ENCODE measurements at regions not wholly inside any gene's neighbourhood (a gene's known extent, or its start where the extent isn't known, plus 50 kb on each side); places are given as distances from the start of the nearest gene placed in this dataset.

DNA sequence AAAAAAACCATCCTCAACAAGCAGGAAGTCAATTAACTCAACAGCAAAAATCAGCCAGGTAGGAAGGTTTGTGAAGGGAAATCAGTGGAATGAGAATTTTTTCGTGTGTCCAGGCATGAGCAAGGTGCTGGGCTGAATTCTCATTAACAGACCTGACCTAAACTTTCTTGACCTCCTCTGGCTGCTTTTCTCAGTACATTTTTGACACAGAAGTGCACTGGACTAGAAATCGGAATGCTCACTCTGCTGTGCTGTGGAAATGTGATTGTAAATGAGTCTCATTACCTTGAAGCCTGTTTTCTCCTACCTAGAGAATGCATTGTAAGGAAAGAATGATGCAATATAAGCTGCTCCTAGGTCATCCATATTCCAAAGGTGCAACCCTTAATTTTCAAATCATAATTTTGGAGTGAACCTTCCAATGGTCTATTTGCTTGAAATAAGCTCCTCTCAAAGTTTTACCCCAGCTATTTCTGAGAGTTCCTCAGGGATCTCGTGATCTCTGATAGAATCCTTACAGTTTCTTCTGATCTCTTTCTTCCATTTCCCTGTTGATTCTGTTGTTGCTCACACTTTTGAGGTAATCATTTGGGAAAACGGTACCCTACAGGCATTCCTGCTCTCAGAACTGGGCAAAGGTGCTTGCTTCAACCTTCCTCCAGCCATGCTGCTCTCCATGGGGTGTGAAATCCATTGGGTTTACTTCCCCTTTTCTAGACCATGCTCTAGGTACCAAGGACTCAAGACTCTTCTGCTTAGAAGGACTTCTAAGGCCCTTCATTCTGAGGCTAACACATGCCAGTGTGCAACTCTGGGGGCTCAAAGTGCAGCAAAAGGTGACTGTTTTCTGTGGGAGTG lies 104.9 kb upstream of the ITPRID2 start:
- TF ChIP-seq, protein P1, sequence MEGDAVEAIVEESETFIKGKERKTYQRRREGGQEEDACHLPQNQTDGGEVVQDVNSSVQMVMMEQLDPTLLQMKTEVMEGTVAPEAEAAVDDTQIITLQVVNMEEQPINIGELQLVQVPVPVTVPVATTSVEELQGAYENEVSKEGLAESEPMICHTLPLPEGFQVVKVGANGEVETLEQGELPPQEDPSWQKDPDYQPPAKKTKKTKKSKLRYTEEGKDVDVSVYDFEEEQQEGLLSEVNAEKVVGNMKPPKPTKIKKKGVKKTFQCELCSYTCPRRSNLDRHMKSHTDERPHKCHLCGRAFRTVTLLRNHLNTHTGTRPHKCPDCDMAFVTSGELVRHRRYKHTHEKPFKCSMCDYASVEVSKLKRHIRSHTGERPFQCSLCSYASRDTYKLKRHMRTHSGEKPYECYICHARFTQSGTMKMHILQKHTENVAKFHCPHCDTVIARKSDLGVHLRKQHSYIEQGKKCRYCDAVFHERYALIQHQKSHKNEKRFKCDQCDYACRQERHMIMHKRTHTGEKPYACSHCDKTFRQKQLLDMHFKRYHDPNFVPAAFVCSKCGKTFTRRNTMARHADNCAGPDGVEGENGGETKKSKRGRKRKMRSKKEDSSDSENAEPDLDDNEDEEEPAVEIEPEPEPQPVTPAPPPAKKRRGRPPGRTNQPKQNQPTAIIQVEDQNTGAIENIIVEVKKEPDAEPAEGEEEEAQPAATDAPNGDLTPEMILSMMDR (IDR thresholded peaks at IDR 0.05; ENCODE audit: insufficient read depth, low read depth, low read length): no peak
- TF ChIP-seq EZH2 (IDR thresholded peaks at IDR 0.05; ENCODE audit: insufficient read depth, low read length): no peak

Measured in astrocyte (in vitro differentiated cells and primary cell).